Coronary artery (tissue), 2 donors: ENCODE measurements at regions not wholly inside any gene's neighbourhood (a gene's known extent, or its start where the extent isn't known, plus 50 kb on each side); places are given as distances from the start of the nearest gene placed in this dataset.
"Not testable (repeated sequence)": the region's sequence is repeated elsewhere in the genome, so short reads cannot be mapped to it uniquely, and the experiment has no call there.

Experiments
- DNase-seq: peaks from one replicate; pipeline ENCODE4 v3.0.0-alpha.2; 2017; ENCODE audit warnings: low spot score
- H3K27ac ChIP-seq, 2 donors: fragments of 200-600 bp; sonication (generic); one replicate each; pipeline ENCODE4 v1.5.1; 2016 to 2019
- H3K4me3 ChIP-seq: fragments of 200-600 bp; sonication (generic); 2 replicates; pipeline ENCODE4 v1.5.1; 2016; ENCODE audit warnings: mild to moderate bottlenecking, moderate library complexity
- TF ChIP-seq, protein P1 (sequence below): fragments of 200-600 bp; sonication (generic); IDR thresholded peaks from one replicate; pipeline ENCODE4 v1.5.1; 2019; ENCODE audit warnings: antibody characterized with exemption

DNA sequence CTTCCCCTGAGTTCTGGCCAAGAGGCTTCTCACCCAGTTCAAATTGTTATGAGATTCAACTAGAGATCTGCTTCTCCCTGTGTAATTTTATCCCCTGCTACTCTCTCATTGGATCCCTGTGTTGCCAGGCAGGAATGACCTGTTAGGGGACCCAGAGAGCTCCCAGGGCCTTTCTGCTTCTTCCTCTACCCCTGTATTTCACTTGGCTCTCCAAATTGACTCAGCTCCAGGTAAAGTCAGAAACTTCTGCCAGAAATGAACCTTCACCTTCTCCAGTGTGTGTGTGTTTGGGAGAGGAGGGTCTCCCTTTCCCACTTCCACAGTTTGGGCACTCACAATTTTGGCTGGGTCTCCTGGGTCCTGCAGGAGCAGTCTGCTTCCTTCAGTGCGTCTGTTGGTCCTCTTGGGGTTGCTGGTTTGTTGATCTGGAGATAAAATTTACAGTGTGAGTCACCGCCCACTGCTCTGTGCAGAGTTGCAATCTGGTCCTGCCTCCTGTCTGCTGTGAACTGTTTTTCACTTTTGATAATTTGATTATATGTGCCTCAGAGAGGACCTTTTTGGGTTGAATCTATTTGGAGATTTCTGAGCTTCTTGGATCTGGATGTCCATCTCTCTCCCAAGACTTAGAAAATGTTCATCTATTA is 112.4 kb upstream of the EDA2R start:
- no peak overlapping the region for H3K27ac ChIP-seq
- TF ChIP-seq, protein P1, sequence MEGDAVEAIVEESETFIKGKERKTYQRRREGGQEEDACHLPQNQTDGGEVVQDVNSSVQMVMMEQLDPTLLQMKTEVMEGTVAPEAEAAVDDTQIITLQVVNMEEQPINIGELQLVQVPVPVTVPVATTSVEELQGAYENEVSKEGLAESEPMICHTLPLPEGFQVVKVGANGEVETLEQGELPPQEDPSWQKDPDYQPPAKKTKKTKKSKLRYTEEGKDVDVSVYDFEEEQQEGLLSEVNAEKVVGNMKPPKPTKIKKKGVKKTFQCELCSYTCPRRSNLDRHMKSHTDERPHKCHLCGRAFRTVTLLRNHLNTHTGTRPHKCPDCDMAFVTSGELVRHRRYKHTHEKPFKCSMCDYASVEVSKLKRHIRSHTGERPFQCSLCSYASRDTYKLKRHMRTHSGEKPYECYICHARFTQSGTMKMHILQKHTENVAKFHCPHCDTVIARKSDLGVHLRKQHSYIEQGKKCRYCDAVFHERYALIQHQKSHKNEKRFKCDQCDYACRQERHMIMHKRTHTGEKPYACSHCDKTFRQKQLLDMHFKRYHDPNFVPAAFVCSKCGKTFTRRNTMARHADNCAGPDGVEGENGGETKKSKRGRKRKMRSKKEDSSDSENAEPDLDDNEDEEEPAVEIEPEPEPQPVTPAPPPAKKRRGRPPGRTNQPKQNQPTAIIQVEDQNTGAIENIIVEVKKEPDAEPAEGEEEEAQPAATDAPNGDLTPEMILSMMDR, result no peak
- DNase-seq, result no peak
- no peak overlapping the region for H3K4me3 ChIP-seq

DNA sequence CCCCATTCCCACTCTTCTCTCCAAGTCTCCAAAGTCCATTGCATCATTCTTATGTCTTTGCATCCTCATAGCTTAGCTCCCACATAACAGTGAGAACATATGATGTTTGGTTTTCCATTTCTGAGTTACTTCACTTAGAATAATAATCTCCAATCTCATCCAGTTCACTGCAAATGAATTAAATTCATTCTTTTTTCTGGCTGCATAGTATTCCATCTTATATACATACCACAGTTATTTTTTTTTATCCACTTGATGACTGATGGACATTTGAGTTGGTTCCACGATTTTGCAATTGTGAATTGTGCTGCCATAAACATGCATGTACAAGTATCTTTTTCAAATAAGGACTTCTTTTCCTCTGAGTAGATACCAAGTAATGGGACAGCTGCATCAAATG is 105.6 kb upstream of the EDA2R start:
- not testable (repeated sequence) for DNase-seq, H3K27ac ChIP-seq, H3K4me3 ChIP-seq

DNA sequence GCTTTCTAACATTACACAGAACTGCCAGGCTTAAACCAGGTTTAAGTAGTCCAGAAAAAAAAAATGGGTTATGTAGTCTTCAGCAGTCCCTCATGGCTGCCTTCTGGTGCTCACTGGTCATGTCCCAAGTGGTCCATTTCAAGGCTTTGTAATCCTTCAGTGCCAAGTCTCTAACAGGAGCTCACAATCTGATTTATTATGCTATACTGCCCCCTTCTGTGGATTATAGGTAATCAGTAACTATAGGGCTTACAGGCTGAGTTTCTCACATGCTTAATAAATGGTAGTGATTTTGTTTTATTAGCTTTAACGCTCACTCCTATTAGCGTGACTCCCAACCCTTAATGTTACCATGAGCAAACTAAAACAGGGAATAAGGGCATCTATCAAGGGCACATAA is 92.5 kb upstream of the EDA2R start:
- DNase-seq, result no peak
- Histone ChIP-seq H3K4me3 (no peak overlapping the region), H3K27ac (no peak overlapping the region)
- TF ChIP-seq, protein P1, result no peak

DNA sequence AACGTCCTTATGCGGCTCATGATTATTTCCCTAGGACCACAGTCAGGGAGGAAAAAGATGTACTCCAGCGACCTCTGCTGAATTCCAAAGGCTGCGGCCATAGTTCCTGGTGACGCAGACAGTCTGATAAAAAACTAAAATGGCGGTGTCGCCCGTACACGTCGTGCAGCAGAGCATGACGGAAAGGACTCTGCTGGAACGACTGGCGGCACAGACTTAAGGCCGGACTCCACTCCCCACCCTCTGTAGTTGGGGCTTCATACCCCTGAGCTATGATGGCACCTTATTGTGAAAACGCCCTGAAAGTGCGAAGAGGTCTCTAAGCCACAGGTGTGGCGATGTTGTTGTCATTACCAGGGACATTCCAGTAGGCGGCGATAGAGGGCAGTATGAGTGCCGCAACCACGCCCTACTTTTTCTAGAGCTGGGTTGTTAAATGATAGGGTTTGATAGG is 90.0 kb upstream of the EDA2R start:
- TF ChIP-seq, protein P1, result peak; percentile 43
- H3K4me3 ChIP-seq, result peak overlapping the region; percentile 68
- peak overlapping the region in 1 of 2 donors; percentile 9 for H3K27ac ChIP-seq
- DNase-seq, result no peak

DNA sequence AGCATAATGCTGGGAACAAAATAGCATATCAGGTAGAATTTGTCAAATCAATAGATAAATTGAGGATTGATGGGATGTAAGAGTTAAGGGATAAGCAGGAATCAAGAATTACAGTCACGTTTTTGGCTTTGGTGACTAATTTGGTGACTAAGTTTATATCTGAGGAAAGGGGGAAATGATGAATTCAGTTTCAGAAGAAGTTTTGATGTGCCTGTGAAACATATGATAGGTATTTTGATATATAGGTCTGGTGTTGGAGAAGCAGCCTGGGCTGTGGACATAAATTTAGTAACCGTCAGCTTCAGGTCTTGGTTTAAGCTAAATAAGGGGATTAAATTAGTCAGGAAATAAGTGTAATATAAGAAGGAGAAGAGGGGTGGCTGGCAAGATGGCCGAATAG is 79.0 kb upstream of the EDA2R start:
- H3K27ac ChIP-seq, result no peak overlapping the region
- DNase-seq, result no peak
- TF ChIP-seq, protein P1, result no peak

DNA sequence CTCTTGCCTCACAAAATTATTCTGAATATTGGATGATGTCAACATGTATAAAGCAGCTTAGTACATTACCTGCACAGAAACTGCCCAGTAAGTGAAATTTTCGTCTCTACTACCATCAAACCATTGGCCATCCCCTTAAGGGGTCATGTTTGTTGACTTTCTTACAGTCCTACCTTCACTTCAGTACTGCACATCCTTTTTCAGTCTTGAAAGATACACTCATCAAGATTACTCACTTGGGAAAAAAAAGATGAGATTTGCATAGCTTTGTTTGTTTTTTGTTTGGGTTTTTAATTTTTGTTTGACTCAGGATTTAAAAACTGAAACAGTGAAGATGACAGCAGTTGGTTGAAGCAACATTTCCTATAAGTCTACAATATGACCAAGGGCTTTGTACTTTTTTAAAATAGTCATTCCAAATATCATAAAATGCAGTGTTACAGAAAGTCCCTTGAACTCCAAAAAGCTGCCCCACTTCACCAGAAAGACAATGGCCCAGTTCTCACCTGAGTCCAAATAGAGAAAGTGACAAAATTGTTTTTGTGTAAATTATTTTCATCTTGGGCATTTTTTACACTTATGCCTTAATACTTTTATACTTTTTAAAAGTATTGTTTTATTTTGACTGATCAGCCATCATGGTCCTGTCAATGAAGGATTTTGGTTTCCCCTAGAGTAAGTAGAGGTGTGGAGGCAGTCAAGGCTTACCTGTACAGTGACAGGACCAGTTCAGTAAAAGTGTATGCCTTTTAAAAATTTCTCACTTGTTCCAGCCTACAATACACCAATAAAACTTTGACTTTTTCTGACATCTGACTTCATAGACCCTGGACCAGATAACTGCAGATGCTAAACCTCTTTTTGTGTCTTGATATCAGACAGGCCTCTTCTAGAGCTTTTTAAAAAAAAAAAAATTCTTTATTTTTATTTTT is 59.7 kb upstream of the EDA2R start:
- no peak overlapping the region for H3K27ac ChIP-seq
- DNase-seq, result no peak
- no peak overlapping the region for H3K4me3 ChIP-seq
- TF ChIP-seq, protein P1, result no peak

More for the DNA sequence above, 79.0 kb upstream of the EDA2R start:
- H3K4me3 ChIP-seq, result no peak overlapping the region

DNA sequence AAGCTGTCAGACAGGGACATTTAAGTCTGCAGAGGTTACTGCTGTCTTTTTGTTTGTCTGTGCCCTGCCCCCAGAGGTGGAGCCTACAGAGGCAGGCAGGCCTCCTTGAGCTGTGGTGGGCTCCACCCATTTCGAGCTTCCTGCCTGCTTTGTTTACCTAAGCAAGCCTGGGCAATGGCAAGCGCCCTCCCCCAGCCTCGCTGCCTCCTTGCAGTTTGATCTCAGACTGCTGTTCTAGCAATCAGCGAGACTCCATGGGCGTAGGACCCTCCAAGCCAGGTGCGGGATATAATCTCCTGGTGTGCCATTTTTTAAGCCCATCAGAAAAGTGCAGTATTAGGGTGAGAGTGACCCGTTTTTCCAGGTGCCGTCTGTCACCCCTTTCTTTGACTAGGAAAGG is 53.6 kb upstream of the EDA2R start:
- H3K27ac ChIP-seq, H3K4me3 ChIP-seq, DNase-seq: not testable (repeated sequence)
